DOHH2 (cell line): ENCODE measurements at regions not wholly inside any gene's neighbourhood (a gene's known extent, or its start where the extent isn't known, plus 50 kb on each side); places are given as distances from the start of the nearest gene placed in this dataset.

Experiments
- H3F3A ChIP-seq: fragments of 200-600 bp; sonication (generic), shearing (Covaris generic); 2 replicates; pipeline ENCODE4 v1.6.0; 2016; ENCODE audit warnings: antibody characterized with exemption, mild to moderate bottlenecking; ENCODE audit not compliant: control insufficient read depth, insufficient read depth
- H3K27ac ChIP-seq: fragments of 200-600 bp; sonication (generic); 2 replicates; pipeline ENCODE4 v1.5.1; 2014; ENCODE audit warnings: low read depth, mild to moderate bottlenecking, low read length, moderate library complexity
- H3K27me3 ChIP-seq: fragments of 200-600 bp; sonication (generic); 2 replicates; pipeline ENCODE4 v1.6.1; 2014; ENCODE audit warnings: mild to moderate bottlenecking, low read length, mixed read lengths; ENCODE audit not compliant: control insufficient read depth
- H3K36me3 ChIP-seq: fragments of 200-600 bp; sonication (generic); 2 replicates; pipeline ENCODE4 v1.6.1; 2014; ENCODE audit warnings: mild to moderate bottlenecking, low read length, moderate library complexity, mixed read lengths; ENCODE audit not compliant: control insufficient read depth
- H3K4me1 ChIP-seq: fragments of 200-600 bp; sonication (generic); 2 replicates; pipeline ENCODE4 v1.6.1; 2014; ENCODE audit warnings: mild to moderate bottlenecking, low read length, mixed read lengths; ENCODE audit not compliant: control insufficient read depth
- H3K4me2 ChIP-seq: fragments of 200-600 bp; sonication (generic); 2 replicates; pipeline ENCODE4 v1.6.0; 2014; ENCODE audit warnings: mild to moderate bottlenecking, low read length, moderate library complexity
- H3K4me3 ChIP-seq: fragments of 200-600 bp; sonication (generic); 2 replicates; pipeline ENCODE4 v1.5.1; 2014; ENCODE audit warnings: mild to moderate bottlenecking, low read length, mixed read lengths
- H3K79me2 ChIP-seq: fragments of 200-600 bp; sonication (generic); 2 replicates; pipeline ENCODE4 v1.6.1; 2014; ENCODE audit warnings: mild to moderate bottlenecking, low read length, mixed read lengths; ENCODE audit not compliant: control insufficient read depth
- H3K9me2 ChIP-seq: fragments of 200-600 bp; sonication (generic); replicated peaks from 2 replicates; pipeline ENCODE4 v1.6.1; 2014; ENCODE audit warnings: mild to moderate bottlenecking, low read length, mixed read lengths; ENCODE audit not compliant: control insufficient read depth
- H3K9me3 ChIP-seq: fragments of 200-600 bp; sonication (generic); 2 replicates; pipeline ENCODE4 v1.6.1; 2014; ENCODE audit warnings: antibody characterized with exemption, low read length, mixed read lengths; ENCODE audit not compliant: control insufficient read depth, insufficient read depth
- H4K20me1 ChIP-seq: fragments of 200-600 bp; sonication (generic); 2 replicates; pipeline ENCODE4 v1.6.0; 2014; ENCODE audit warnings: low read depth, mild to moderate bottlenecking, antibody characterized with exemption, low read length, moderate library complexity; ENCODE audit not compliant: control insufficient read depth, insufficient read depth
- EZH2phosphoT487 ChIP-seq: fragments of 200-600 bp; sonication (generic); IDR thresholded peaks from 2 replicates; pipeline ENCODE4 v1.6.1; 2017; ENCODE audit warnings: borderline replicate concordance, mild to moderate bottlenecking, antibody characterized with exemption, low read length, moderate library complexity, mixed read lengths
- TF ChIP-seq, protein P1 (sequence below): fragments of 200-600 bp; sonication (generic); IDR thresholded peaks from one replicate; pipeline ENCODE4 v1.5.1; 2014; ENCODE audit warnings: antibody characterized with exemption, mild to moderate bottlenecking, low read depth, low read length; ENCODE audit not compliant: poor library complexity, severe bottlenecking

DNA sequence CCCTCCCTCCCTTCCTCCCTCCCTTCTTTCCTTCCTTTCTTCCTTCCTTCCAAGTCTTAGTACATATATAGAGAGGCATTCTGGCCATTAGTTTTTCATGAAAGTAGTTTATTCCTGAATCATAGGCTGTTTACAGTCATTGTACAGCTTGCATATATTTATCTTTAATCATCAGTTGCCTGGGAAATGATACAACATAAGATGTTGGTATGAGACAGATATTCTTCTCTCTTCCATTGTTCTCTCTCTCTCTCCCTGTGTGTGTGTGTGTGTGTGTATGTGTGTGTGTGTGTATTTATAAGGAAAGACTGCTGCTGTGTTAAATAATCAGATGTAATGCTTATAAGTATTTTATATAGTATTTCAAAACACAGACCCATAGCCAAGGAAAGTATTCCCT, 289.8 kb upstream of the UBE2E3 start:
- no peaks in the 10 kb centered on the region for H3K9me3 ChIP-seq
- H3K79me2 ChIP-seq, result no peaks in the 10 kb centered on the region
- H3K4me2 ChIP-seq, result no peak overlapping the region
- TF ChIP-seq EZH2phosphoT487, result no peak
- TF ChIP-seq, protein P1, sequence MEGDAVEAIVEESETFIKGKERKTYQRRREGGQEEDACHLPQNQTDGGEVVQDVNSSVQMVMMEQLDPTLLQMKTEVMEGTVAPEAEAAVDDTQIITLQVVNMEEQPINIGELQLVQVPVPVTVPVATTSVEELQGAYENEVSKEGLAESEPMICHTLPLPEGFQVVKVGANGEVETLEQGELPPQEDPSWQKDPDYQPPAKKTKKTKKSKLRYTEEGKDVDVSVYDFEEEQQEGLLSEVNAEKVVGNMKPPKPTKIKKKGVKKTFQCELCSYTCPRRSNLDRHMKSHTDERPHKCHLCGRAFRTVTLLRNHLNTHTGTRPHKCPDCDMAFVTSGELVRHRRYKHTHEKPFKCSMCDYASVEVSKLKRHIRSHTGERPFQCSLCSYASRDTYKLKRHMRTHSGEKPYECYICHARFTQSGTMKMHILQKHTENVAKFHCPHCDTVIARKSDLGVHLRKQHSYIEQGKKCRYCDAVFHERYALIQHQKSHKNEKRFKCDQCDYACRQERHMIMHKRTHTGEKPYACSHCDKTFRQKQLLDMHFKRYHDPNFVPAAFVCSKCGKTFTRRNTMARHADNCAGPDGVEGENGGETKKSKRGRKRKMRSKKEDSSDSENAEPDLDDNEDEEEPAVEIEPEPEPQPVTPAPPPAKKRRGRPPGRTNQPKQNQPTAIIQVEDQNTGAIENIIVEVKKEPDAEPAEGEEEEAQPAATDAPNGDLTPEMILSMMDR, result no peak
- no peaks in the 10 kb centered on the region for H3K9me2 ChIP-seq
- no peak overlapping the region for H3K27ac ChIP-seq
- no peaks in the 10 kb centered on the region for H3F3A ChIP-seq
- H3K4me3 ChIP-seq, result no peak overlapping the region
- peaks cover 5% of the 10 kb centered on the region; the same call in 1 of the 2 replicates for H3K27me3 ChIP-seq
- H3K4me1 ChIP-seq, result no peaks in the 10 kb centered on the region
- H3K36me3 ChIP-seq, result no peaks in the 10 kb centered on the region
- H4K20me1 ChIP-seq, result no peaks in the 10 kb centered on the region

DNA sequence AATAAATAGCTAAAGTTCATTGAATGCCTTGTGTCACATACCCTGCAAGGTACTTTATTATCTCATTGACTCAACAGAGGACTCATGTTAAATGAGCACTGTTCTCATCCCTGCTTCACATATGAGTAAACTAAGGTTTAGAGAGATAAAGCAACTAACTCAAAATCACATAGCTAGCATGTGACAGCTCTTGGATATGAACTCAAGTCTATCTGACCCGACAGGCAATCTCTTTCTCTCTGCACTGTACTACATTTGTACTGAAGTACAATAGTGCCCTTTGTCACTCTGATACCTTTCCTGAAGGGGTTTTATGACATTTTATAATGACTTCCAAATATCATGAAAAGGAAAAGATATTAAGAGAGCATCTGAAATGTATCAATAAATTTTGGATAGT, 297.5 kb upstream of the UBE2E3 start:
- no peaks in the 10 kb centered on the region for H3K27me3 ChIP-seq
- H4K20me1 ChIP-seq, result no peaks in the 10 kb centered on the region
- H3K9me3 ChIP-seq, result no peaks in the 10 kb centered on the region
- no peaks in the 10 kb centered on the region for H3K4me1 ChIP-seq
- no peaks in the 10 kb centered on the region for H3K79me2 ChIP-seq
- TF ChIP-seq, protein P1, result no peak
- TF ChIP-seq EZH2phosphoT487, result no peak
- H3K4me2 ChIP-seq, result no peak overlapping the region
- no peaks in the 10 kb centered on the region for H3K36me3 ChIP-seq
- no peak overlapping the region for H3K27ac ChIP-seq
- no peak overlapping the region for H3K4me3 ChIP-seq
- no peaks in the 10 kb centered on the region for H3F3A ChIP-seq
- no peaks in the 10 kb centered on the region for H3K9me2 ChIP-seq

DNA sequence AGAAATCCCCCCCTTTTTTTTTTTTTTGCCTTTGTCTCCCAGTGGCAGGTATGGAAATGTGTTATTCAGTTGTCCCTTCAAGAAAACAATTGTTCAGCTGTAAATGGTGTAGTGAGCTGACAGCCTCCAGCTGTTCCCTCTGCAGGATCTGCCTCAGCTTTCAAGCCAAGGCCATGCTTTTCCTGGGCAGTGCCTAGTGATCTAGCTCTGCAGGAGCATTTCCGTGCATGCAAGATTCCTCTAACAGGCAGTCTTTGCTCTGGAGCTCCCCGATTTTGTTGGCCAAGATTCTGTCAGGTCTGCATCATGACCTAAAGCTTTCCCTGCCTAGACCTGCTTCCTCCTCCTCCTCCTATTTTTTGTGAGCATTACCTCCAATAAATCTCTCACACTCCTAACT, 300.7 kb upstream of the UBE2E3 start:
- no peaks in the 10 kb centered on the region for H3K27me3 ChIP-seq
- H3K4me2 ChIP-seq, result no peak overlapping the region
- no peaks in the 10 kb centered on the region for H3K4me1 ChIP-seq
- H3K9me3 ChIP-seq, result no peaks in the 10 kb centered on the region
- no peaks in the 10 kb centered on the region for H3K79me2 ChIP-seq
- TF ChIP-seq, protein P1, result no peak
- TF ChIP-seq EZH2phosphoT487, result no peak
- H4K20me1 ChIP-seq, result no peaks in the 10 kb centered on the region
- no peaks in the 10 kb centered on the region for H3F3A ChIP-seq
- H3K27ac ChIP-seq, result no peak overlapping the region
- H3K9me2 ChIP-seq, result no peaks in the 10 kb centered on the region
- H3K36me3 ChIP-seq, result no peaks in the 10 kb centered on the region
- no peak overlapping the region for H3K4me3 ChIP-seq

DNA sequence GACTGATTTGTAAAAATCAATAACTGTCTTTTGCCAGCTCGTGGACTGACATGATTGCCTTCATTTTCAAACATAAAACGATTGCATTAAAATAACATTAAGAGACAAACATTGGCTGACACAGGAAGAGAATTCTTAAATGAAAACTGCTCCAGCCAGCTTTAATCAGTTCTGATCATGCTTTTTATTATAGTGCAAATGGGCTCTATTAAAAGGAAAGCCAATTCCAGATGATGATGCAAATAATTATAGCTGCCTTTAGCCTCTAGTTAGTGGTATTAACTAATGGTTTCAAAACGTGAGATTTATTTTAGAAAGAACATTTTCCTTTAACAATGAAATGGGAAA, 301.8 kb upstream of the UBE2E3 start:
- no peaks in the 10 kb centered on the region for H4K20me1 ChIP-seq
- no peaks in the 10 kb centered on the region for H3F3A ChIP-seq
- H3K9me2 ChIP-seq, result no peaks in the 10 kb centered on the region
- no peak overlapping the region for H3K27ac ChIP-seq
- no peaks in the 10 kb centered on the region for H3K36me3 ChIP-seq
- no peak for TF ChIP-seq EZH2phosphoT487
- H3K4me2 ChIP-seq, result no peak overlapping the region
- no peak overlapping the region for H3K4me3 ChIP-seq
- no peaks in the 10 kb centered on the region for H3K4me1 ChIP-seq
- H3K9me3 ChIP-seq, result no peaks in the 10 kb centered on the region
- H3K79me2 ChIP-seq, result no peaks in the 10 kb centered on the region
- no peaks in the 10 kb centered on the region for H3K27me3 ChIP-seq
